B cell (primary cell): ENCODE measurements at regions not wholly inside any gene's neighbourhood (a gene's known extent, or its start where the extent isn't known, plus 50 kb on each side); places are given as distances from the start of the nearest gene placed in this dataset.

Experiments used
- CTCF ChIP-seq: fragments of 200-600 bp; IDR thresholded peaks from one replicate; pipeline ENCODE4 v1.8.0; 2022; ENCODE audit warnings: antibody characterized with exemption, mild to moderate bottlenecking
- EZH2 ChIP-seq: IDR thresholded peaks from 2 replicates; pipeline ENCODE4 v1.6.1; 2012; ENCODE audit warnings: borderline replicate concordance, low read depth, mild to moderate bottlenecking, moderate library complexity, low read length; ENCODE audit not compliant: insufficient read depth, poor library complexity, severe bottlenecking

- TF ChIP-seq CTCF (no peak), EZH2 (no peak)
These were observed 151.4 kb downstream of the ETAA1 start for GRCh38 chr2:67548317-67549201.
